ENCODE measurements at regions not wholly inside any gene's neighbourhood (a gene's known extent, or its start where the extent isn't known, plus 50 kb on each side); places are given as distances from the start of the nearest gene placed in this dataset.
A peak's percentile ranks its signal among the peaks of the same experiment; 100 is the strongest.

DNA sequence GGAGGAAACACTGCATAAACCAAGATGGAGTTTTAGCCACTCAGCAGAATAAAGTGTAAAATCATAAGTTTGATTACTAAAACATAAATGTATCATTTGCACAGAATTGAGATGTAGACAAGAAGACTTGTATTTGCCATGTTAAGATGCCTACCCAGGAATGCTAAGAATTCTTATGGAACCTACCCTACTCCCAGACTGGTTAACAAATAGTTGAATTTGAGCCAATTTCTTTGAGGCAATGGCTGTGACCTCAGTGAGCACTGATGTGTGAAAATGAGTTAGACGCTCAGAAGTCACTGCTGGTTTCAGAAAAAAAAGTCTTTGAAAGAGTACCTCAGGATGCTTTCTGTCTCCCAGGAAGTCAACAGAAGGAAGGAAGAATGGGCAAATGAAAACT, 95.6 kb downstream of the ESM1 start:
- 0 out of 2 replicates have a peak overlapping the region, but pooled peaks have one; percentile 5 for H2AFZ ChIP-seq (ENCODE audit: low read length)
- TF ChIP-seq, protein P1, sequence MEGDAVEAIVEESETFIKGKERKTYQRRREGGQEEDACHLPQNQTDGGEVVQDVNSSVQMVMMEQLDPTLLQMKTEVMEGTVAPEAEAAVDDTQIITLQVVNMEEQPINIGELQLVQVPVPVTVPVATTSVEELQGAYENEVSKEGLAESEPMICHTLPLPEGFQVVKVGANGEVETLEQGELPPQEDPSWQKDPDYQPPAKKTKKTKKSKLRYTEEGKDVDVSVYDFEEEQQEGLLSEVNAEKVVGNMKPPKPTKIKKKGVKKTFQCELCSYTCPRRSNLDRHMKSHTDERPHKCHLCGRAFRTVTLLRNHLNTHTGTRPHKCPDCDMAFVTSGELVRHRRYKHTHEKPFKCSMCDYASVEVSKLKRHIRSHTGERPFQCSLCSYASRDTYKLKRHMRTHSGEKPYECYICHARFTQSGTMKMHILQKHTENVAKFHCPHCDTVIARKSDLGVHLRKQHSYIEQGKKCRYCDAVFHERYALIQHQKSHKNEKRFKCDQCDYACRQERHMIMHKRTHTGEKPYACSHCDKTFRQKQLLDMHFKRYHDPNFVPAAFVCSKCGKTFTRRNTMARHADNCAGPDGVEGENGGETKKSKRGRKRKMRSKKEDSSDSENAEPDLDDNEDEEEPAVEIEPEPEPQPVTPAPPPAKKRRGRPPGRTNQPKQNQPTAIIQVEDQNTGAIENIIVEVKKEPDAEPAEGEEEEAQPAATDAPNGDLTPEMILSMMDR (conservative IDR thresholded peaks at IDR 0.05; ENCODE audit: low read length), result no peak
- no peak for TF ChIP-seq EZH2phosphoT487 (IDR thresholded peaks at IDR 0.05; ENCODE audit: borderline replicate concordance)
- no peaks in the 10 kb centered on the region for H3K27me3 ChIP-seq (ENCODE audit: insufficient read depth, low read length, poor library complexity, severe bottlenecking)
- no peaks in the 10 kb centered on the region for H3K36me3 ChIP-seq (ENCODE audit: insufficient read depth, low read length)
- no peaks in the 10 kb centered on the region for H3F3A ChIP-seq (ENCODE audit: low read depth)
- H4K20me1 ChIP-seq (ENCODE audit: insufficient read depth, low read length, poor library complexity, severe bottlenecking), result no peaks in the 10 kb centered on the region
- H3K4me2 ChIP-seq (ENCODE audit: low read depth, low read length, poor library complexity, severe bottlenecking), result no peak overlapping the region
- H3K79me2 ChIP-seq (ENCODE audit: insufficient read depth, low read length), result no peaks in the 10 kb centered on the region
- H3K9ac ChIP-seq (ENCODE audit: low read depth, low read length, poor library complexity, severe bottlenecking), result no peak overlapping the region
- H3K9me3 ChIP-seq (ENCODE audit: insufficient read depth, low read depth, low read length), result no peaks in the 10 kb centered on the region
- no peak overlapping the region for H3K4me3 ChIP-seq (ENCODE audit: low read length, poor library complexity, severe bottlenecking)
- H3K4me1 ChIP-seq (ENCODE audit: insufficient read depth, low read length, poor library complexity, severe bottlenecking), result peaks cover 5% of the 10 kb centered on the region
- no peaks in the 10 kb centered on the region for H3K9me2 ChIP-seq (replicated peaks; ENCODE audit: low read depth, low read length)

DNA sequence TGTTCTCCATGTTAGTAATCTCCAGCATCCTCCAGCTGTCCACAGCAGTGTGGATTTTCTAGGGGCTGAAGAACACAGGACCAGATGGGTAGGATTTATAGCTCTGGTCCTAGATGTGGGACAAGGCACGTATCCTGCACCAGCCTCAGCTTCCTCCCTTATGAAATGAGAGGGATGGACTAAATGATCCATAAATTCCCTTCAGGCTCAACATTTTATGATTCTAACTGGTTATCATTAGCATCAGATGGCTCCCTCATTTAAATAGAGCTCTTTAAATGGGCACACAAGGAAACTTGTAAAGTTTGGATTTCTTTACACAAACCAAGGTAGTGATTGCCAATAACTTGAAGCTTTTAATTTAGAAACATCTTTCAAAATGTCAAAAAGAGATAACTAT, 97.7 kb downstream of the ESM1 start:
- H3K36me3 ChIP-seq (ENCODE audit: insufficient read depth, low read length), result no peaks in the 10 kb centered on the region
- H3K4me3 ChIP-seq (ENCODE audit: low read length, poor library complexity, severe bottlenecking), result no peak overlapping the region
- TF ChIP-seq, protein P1 (conservative IDR thresholded peaks at IDR 0.05; ENCODE audit: low read length), result no peak
- TF ChIP-seq EZH2phosphoT487 (IDR thresholded peaks at IDR 0.05; ENCODE audit: borderline replicate concordance), result no peak
- peaks cover 5% of the 10 kb centered on the region for H3K4me1 ChIP-seq (ENCODE audit: insufficient read depth, low read length, poor library complexity, severe bottlenecking)
- no peaks in the 10 kb centered on the region for H3F3A ChIP-seq (ENCODE audit: low read depth)
- no peaks in the 10 kb centered on the region for H3K9me3 ChIP-seq (ENCODE audit: insufficient read depth, low read depth, low read length)
- H3K9me2 ChIP-seq (replicated peaks; ENCODE audit: low read depth, low read length), result no peaks in the 10 kb centered on the region
- H4K20me1 ChIP-seq (ENCODE audit: insufficient read depth, low read length, poor library complexity, severe bottlenecking), result no peaks in the 10 kb centered on the region
- H3K27me3 ChIP-seq (ENCODE audit: insufficient read depth, low read length, poor library complexity, severe bottlenecking), result no peaks in the 10 kb centered on the region
- H3K4me2 ChIP-seq (ENCODE audit: low read depth, low read length, poor library complexity, severe bottlenecking), result no peak overlapping the region
- H3K9ac ChIP-seq (ENCODE audit: low read depth, low read length, poor library complexity, severe bottlenecking), result no peak overlapping the region
- no peak overlapping the region for H2AFZ ChIP-seq (ENCODE audit: low read length)
- H3K79me2 ChIP-seq (ENCODE audit: insufficient read depth, low read length), result no peaks in the 10 kb centered on the region

GRCh38 chr5:54886866-54887265, 98.5 kb downstream of the ESM1 start:
- Histone ChIP-seq H3K4me2 (ENCODE audit: low read depth, low read length, poor library complexity, severe bottlenecking) (no peak overlapping the region), H3K36me3 (ENCODE audit: insufficient read depth, low read length) (no peaks in the 10 kb centered on the region), H3K79me2 (ENCODE audit: insufficient read depth, low read length) (no peaks in the 10 kb centered on the region), H3K9me2 (replicated peaks; ENCODE audit: low read depth, low read length) (no peaks in the 10 kb centered on the region), H3K4me3 (ENCODE audit: low read length, poor library complexity, severe bottlenecking) (no peak overlapping the region), H3K27me3 (ENCODE audit: insufficient read depth, low read length, poor library complexity, severe bottlenecking) (no peaks in the 10 kb centered on the region), H4K20me1 (ENCODE audit: insufficient read depth, low read length, poor library complexity, severe bottlenecking) (no peaks in the 10 kb centered on the region), H2AFZ (ENCODE audit: low read length) (no peak overlapping the region), H3K9ac (ENCODE audit: low read depth, low read length, poor library complexity, severe bottlenecking) (no peak overlapping the region), H3K9me3 (ENCODE audit: insufficient read depth, low read depth, low read length) (no peaks in the 10 kb centered on the region), H3K4me1 (ENCODE audit: insufficient read depth, low read length, poor library complexity, severe bottlenecking) (peaks cover 5% of the 10 kb centered on the region), H3F3A (ENCODE audit: low read depth) (no peaks in the 10 kb centered on the region)
- TF ChIP-seq, protein P1 (conservative IDR thresholded peaks at IDR 0.05; ENCODE audit: low read length), result no peak
- TF ChIP-seq EZH2phosphoT487 (IDR thresholded peaks at IDR 0.05; ENCODE audit: borderline replicate concordance), result no peak

Data from Loucy (cell line).